Karpas-422 (cell line): ENCODE measurements at regions not wholly inside any gene's neighbourhood (a gene's known extent, or its start where the extent isn't known, plus 50 kb on each side); places are given as distances from the start of the nearest gene placed in this dataset.

Experiments used
- DNase-seq: peaks from one replicate; pipeline ENCODE4 v3.0.0-alpha.2; 2015
- H2AFZ ChIP-seq: fragments of 200-600 bp; sonication (generic); 2 replicates; pipeline ENCODE4 v1.6.1; 2014; ENCODE audit warnings: antibody characterized with exemption, low read length, mixed read lengths
- H3K27ac ChIP-seq: fragments of 200-600 bp; sonication (generic); 2 replicates; pipeline ENCODE4 v1.5.1; 2014; ENCODE audit warnings: mild to moderate bottlenecking, low read length, moderate library complexity
- H3K27me3 ChIP-seq: fragments of 200-600 bp; sonication (generic); 2 replicates; pipeline ENCODE4 v1.6.1; 2014; ENCODE audit warnings: low read length, mixed read lengths
- H3K36me3 ChIP-seq: fragments of 200-600 bp; sonication (generic); 2 replicates; pipeline ENCODE4 v1.6.1; 2014; ENCODE audit warnings: low read length, mixed read lengths; ENCODE audit not compliant: insufficient read depth
- H3K4me1 ChIP-seq: fragments of 200-600 bp; sonication (generic); 2 replicates; pipeline ENCODE4 v1.6.1; 2014; ENCODE audit warnings: mild to moderate bottlenecking, low read length, mixed read lengths
- H3K4me2 ChIP-seq: fragments of 200-600 bp; sonication (generic); 2 replicates; pipeline ENCODE4 v1.6.1; 2014; ENCODE audit warnings: low read length, low read depth, mild to moderate bottlenecking; ENCODE audit not compliant: poor library complexity, severe bottlenecking
- H3K4me3 ChIP-seq: fragments of 200-600 bp; sonication (generic); 2 replicates; pipeline ENCODE4 v1.5.1; 2014; ENCODE audit warnings: mild to moderate bottlenecking, antibody characterized with exemption, low read length, mixed read lengths
- H3K79me2 ChIP-seq: fragments of 200-600 bp; sonication (generic); 2 replicates; pipeline ENCODE4 v1.6.1; 2014; ENCODE audit warnings: mild to moderate bottlenecking, low read length, mixed read lengths
- H3K9ac ChIP-seq: fragments of 200-600 bp; sonication (generic); 2 replicates; pipeline ENCODE4 v1.6.0; 2014; ENCODE audit warnings: low read length
- H3K9me2 ChIP-seq: fragments of 200-600 bp; sonication (generic), shearing (Covaris generic); replicated peaks from 2 replicates; pipeline ENCODE4 v1.6.0; 2014; ENCODE audit warnings: mild to moderate bottlenecking, low read length, moderate library complexity; ENCODE audit not compliant: insufficient read depth
- H3K9me3 ChIP-seq: fragments of 300-700, 200-600 bp; sonication (generic); 2 replicates; pipeline ENCODE4 v1.6.1; 2014; ENCODE audit warnings: low read length, mixed read lengths
- H4K20me1 ChIP-seq: fragments of 200-600 bp; sonication (generic); 2 replicates; pipeline ENCODE4 v1.6.1; 2014; ENCODE audit warnings: mild to moderate bottlenecking, antibody characterized with exemption, low read length, low read depth; ENCODE audit not compliant: insufficient read depth

GRCh38 chr21:43332861-43333297, 94.1 kb downstream of the SIK1 start:
- H3K4me3 ChIP-seq = no peak overlapping the region
- no peaks in the 10 kb centered on the region for H3K9me2 ChIP-seq
- H3K4me2 ChIP-seq = no peak overlapping the region
- no peaks in the 10 kb centered on the region for H3K36me3 ChIP-seq
- H3K27me3 ChIP-seq = no peaks in the 10 kb centered on the region
- no peak overlapping the region for H3K27ac ChIP-seq
- peaks cover 8% of the 10 kb centered on the region for H3K9me3 ChIP-seq
- no peaks in the 10 kb centered on the region for H3K79me2 ChIP-seq
- H4K20me1 ChIP-seq = no peaks in the 10 kb centered on the region
- no peak for DNase-seq
- H3K9ac ChIP-seq = no peak overlapping the region
- H2AFZ ChIP-seq = no peak overlapping the region
- peaks cover 12% of the 10 kb centered on the region for H3K4me1 ChIP-seq

DNA sequence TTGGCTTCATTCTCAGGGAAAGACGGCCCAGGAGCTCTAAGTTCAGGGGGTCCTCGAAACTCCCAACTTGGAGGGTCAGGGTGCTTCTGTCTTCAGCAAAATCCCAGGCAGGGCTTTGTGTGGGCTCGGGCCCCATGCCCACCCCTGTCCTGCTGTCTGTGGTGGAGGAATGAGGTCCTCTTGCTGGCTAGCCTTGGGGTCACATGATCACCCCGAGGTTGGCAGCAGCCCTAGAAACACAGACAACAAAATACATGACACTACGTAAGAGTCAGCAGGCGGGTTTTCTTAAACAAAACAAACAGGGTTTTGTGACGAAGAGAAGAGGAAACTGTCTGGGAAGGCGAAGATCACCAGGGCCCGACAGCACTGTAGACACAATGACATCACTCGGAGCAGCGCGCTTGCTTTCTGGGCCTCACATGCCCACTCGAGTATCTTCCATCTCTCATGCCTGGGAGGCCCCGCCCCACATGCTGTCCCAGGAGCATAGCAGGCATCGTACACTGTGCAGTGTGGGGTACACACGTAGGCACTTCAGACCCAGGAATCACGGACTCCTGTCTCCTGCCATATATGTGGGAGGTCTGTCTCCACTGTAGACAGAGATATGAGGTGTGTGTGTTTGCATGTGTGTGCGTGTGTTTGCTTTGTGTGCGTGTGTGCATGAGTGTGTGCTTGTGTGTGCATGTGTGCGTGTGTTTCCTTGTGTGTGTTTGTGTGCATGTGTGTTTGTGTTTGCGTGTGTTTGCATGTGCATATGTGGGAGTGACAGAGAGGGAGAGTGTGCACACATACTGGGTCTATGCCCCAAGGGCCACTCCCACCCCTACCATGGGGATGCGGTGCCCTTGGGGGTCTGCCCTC, 94.7 kb downstream of the SIK1 start:
- H3K27ac ChIP-seq = no peak overlapping the region
- peaks cover 5% of the 10 kb centered on the region for H3K9me3 ChIP-seq
- H4K20me1 ChIP-seq = no peaks in the 10 kb centered on the region
- no peaks in the 10 kb centered on the region for H3K79me2 ChIP-seq
- H3K27me3 ChIP-seq = no peaks in the 10 kb centered on the region
- no peak overlapping the region for H2AFZ ChIP-seq
- peaks cover 14% of the 10 kb centered on the region for H3K4me1 ChIP-seq
- no peaks in the 10 kb centered on the region for H3K9me2 ChIP-seq
- H3K9ac ChIP-seq = no peak overlapping the region
- H3K36me3 ChIP-seq = no peaks in the 10 kb centered on the region
- no peak overlapping the region for H3K4me3 ChIP-seq
- no peak for DNase-seq
- no peak overlapping the region for H3K4me2 ChIP-seq

DNA sequence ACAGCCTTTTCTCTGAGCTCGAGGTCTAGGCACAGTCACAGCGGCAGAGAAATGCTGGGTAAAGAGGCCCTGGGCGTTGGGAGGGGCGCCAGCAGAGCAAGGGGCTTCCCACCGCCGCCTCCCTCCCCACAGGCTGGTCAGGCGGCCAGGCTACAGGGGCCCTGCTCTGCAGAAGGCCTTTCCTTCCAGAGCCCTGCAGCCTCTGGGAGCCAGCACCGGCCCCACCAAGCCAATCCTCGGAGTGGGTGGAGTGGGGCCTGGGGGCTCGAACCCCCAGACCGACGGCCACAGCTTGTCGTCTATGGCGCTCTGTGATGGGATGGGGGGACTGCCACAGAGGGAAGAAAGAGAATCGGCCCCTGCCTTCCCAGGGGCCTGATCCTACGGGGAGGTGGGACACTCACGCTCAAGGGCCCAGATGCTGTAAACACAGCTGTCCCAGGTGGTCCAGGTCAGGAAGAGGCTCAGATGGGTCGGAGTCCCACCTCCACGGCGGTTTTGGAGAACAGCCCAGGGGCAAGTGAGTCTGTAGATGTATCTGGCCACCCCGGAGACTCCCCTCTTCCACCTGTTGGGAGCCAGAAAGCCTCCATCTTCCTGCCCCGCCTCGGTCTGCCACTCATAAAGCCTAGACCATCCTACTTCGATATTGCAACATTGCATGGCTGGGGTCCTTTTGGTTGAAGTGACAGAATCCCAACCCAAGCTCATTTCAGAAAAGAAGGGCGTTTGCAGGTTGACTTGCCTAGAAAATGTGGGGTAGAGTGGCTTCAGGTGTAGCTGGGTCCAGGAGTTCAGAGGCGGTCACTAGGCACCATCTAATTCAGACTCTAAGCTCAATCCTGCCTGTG, 95.6 kb downstream of the SIK1 start:
- Histone ChIP-seq H3K36me3 (no peaks in the 10 kb centered on the region), H3K27me3 (no peaks in the 10 kb centered on the region), H3K4me3 (no peak overlapping the region), H4K20me1 (no peaks in the 10 kb centered on the region), H3K4me1 (peaks cover 23% of the 10 kb centered on the region), H3K4me2 (no peak overlapping the region), H3K9ac (no peak overlapping the region), H3K27ac (no peak overlapping the region), H3K9me2 (no peaks in the 10 kb centered on the region), H2AFZ (no peak overlapping the region), H3K79me2 (no peaks in the 10 kb centered on the region), H3K9me3 (peaks cover 5% of the 10 kb centered on the region)
- no peak for DNase-seq

DNA sequence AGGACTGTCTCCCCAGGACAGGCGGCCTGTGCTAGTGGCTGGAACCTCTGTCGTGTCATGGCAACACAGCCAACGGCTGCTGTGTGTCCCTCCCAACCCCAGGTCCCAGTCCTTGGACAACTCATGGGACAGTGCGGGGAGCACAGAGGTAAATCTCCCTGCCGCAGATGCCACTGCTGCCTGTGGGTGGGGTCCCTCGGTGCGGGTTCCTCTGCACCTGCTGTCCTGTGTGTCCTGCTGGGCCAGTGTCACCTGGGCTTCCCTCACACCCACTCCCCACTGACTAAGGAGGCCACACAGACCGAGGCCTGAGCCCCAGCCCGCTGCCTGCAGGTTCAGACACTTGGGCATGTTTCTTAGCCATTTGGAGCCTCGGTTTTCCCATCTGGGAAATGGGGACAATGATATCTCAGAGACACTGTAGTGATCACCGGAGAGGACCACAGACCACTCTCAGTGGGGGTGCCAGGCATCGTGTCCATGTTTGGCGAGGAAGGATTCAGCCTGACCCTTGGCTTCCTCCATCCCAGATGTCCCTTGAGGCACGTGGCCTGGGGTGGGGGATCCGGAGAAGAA, 96.5 kb downstream of the SIK1 start:
- Histone ChIP-seq H3K36me3 (no peaks in the 10 kb centered on the region), H3K4me2 (no peak overlapping the region), H3K79me2 (no peaks in the 10 kb centered on the region), H3K27me3 (no peaks in the 10 kb centered on the region), H3K4me1 (peaks cover 32% of the 10 kb centered on the region), H3K4me3 (no peak overlapping the region), H2AFZ (no peak overlapping the region), H3K9ac (no peak overlapping the region), H3K27ac (no peak overlapping the region), H3K9me3 (peaks cover 1% of the 10 kb centered on the region), H4K20me1 (no peaks in the 10 kb centered on the region), H3K9me2 (no peaks in the 10 kb centered on the region)
- no peak for DNase-seq

GRCh38 chr21:43329711-43330269, 97.1 kb downstream of the SIK1 start:
- Histone ChIP-seq H3K4me1 (peaks cover 38% of the 10 kb centered on the region), H3K9ac (no peak overlapping the region), H3K27me3 (no peaks in the 10 kb centered on the region), H3K9me3 (no peaks in the 10 kb centered on the region), H2AFZ (no peak overlapping the region), H3K79me2 (no peaks in the 10 kb centered on the region), H3K27ac (no peak overlapping the region), H3K4me2 (no peak overlapping the region), H3K9me2 (no peaks in the 10 kb centered on the region), H3K36me3 (no peaks in the 10 kb centered on the region), H4K20me1 (no peaks in the 10 kb centered on the region), H3K4me3 (no peak overlapping the region)
- no peak for DNase-seq

- Histone ChIP-seq H2AFZ (no peak overlapping the region), H3K9me3 (no peaks in the 10 kb centered on the region), H3K4me3 (no peak overlapping the region), H3K4me1 (peaks cover 39% of the 10 kb centered on the region), H3K9me2 (no peaks in the 10 kb centered on the region), H3K27ac (no peak overlapping the region), H3K27me3 (no peaks in the 10 kb centered on the region), H3K4me2 (no peak overlapping the region), H3K79me2 (no peaks in the 10 kb centered on the region), H3K9ac (no peak overlapping the region), H3K36me3 (no peaks in the 10 kb centered on the region), H4K20me1 (no peaks in the 10 kb centered on the region)
- DNase-seq = no peak
Observed at GRCh38 chr21:43328958-43329691, 97.8 kb downstream of the SIK1 start.

GRCh38 chr21:43328185-43328957, 98.6 kb downstream of the SIK1 start:
- Histone ChIP-seq H3K9me2 (no peaks in the 10 kb centered on the region), H3K27ac (no peak overlapping the region), H3K9me3 (no peaks in the 10 kb centered on the region), H3K27me3 (no peaks in the 10 kb centered on the region), H3K79me2 (no peaks in the 10 kb centered on the region), H3K4me1 (peaks cover 39% of the 10 kb centered on the region), H4K20me1 (no peaks in the 10 kb centered on the region; the same call in 1 of the 2 replicates), H3K4me3 (no peak overlapping the region), H3K4me2 (no peak overlapping the region), H3K9ac (no peak overlapping the region), H3K36me3 (no peaks in the 10 kb centered on the region), H2AFZ (no peak overlapping the region)
- DNase-seq = peak; percentile 59
